GM19239 (cell line): ENCODE measurements at regions not wholly inside any gene's neighbourhood (a gene's known extent, or its start where the extent isn't known, plus 50 kb on each side); places are given as distances from the start of the nearest gene placed in this dataset.

Experiments used
- DNase-seq: peaks from one replicate; pipeline ENCODE4 v3.0.0; 2011; ENCODE audit warnings: low spot score; ENCODE audit not compliant: insufficient read length
- FAIRE-seq: peaks from 2 replicates; lab custom pipeline; 2011; peaks lifted over from hg19 to GRCh38; lab: Jason Lieb, UNC

GRCh38 chr20:7371518-7372163 lies 568.6 kb downstream of the HAO1 start:
- FAIRE-seq (no peak), DNase-seq (no peak)

DNA sequence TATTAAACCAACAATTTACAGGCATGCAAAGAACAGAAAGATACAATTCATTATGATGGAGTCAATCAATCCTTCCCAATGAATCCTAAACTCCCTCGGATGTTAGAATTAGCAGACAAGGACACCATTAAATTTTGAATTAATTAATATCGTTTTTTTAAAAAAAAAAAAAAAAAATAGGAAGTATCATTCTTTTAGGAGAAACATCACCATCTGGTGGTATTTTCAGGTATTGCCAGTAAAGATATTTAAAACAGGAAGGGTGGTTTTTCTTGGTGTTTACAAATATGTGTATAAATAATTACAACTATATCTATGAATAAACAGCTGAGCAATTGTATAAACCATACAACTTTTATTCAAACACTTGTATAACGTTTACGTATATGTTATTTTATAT lies 564.4 kb downstream of the HAO1 start:
- DNase-seq (no peak), FAIRE-seq (no peak)

GRCh38 chr20:7378864-7379605 lies 561.2 kb downstream of the HAO1 start:
- DNase-seq (no peak), FAIRE-seq (no peak)

DNA sequence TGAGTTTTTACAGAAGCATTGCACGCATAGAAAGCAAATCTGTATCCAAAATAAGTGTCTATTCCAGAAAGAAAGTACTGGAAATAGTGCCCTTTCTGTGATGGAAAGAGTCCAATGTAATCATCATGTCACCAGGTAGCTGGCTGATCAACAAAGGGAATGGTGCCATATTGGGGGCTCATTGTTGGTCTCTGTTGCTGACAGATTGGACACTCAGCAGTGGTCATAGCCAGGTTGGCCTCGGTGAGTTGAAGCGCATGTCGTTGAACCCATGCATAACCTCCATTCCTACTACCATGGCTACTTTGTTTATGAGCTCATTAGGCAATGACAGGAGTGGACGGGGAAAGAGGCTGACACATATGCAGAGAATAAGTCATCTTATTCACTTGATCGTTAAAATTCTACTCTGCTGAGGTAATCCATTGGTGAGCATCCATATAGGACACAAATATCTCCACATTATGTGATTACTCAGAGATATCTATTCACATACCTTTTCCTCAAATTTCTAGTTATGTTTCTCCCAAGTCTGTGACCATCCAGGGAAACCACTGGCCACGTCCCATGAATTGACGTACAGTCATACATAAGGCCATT lies 560.5 kb downstream of the HAO1 start:
- DNase-seq: no peak

GRCh38 chr20:7383216-7383615 lies 557.0 kb downstream of the HAO1 start:
- FAIRE-seq: no peak
- no peak for DNase-seq

More for the DNA sequence above, 560.5 kb downstream of the HAO1 start:
- FAIRE-seq: no peak

- FAIRE-seq (no peak), DNase-seq (no peak)
These were observed 552.5 kb downstream of the HAO1 start for GRCh38 chr20:7387638-7388193.

- DNase-seq: no peak
- FAIRE-seq: no peak
These were observed 551.0 kb downstream of the HAO1 start for GRCh38 chr20:7389216-7389615.

- FAIRE-seq: no peak
These were observed 547.6 kb downstream of the HAO1 start for GRCh38 chr20:7392542-7393206.

DNA sequence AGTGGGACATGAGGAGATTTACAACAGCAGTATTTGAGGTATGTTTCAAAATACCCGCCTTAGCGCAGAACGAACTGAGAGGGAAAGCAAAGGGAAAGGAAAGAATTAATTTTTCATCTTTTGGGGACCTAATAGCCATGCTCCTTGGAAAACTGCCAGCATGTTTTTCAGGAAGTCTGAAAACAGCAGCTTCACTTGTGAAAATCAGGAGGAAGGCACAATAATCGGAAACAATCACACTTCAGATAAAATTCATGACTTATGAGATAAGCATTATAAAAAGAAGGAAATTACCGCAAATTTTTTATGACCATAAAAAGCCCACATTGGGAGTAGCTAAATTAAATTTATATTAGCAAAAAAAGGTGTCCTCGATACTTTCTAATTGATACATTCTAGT lies 541.1 kb downstream of the HAO1 start:
- DNase-seq: no peak
- no peak for FAIRE-seq

More at GRCh38 chr20:7392542-7393206, 547.6 kb downstream of the HAO1 start:
- no peak for DNase-seq

DNA sequence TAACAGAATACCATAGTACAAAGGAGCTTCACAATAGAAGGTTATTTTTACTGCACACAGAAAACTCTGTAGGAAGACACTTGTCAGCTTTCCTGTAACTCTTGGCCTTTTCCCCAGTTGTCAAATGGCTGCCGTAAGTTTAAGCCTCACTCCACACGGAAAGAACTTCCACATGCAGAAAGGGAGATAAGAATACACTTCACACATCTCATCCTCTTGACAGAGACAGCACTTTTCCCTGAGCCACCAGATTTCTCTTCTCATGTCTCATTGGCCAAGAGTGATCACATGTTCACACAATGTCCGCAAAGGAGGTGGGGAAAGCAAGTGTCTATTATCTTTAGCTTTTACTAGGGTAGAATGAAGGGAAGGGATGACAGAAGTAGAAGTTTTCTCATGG lies 540.7 kb downstream of the HAO1 start:
- no peak for FAIRE-seq
- no peak for DNase-seq

DNA sequence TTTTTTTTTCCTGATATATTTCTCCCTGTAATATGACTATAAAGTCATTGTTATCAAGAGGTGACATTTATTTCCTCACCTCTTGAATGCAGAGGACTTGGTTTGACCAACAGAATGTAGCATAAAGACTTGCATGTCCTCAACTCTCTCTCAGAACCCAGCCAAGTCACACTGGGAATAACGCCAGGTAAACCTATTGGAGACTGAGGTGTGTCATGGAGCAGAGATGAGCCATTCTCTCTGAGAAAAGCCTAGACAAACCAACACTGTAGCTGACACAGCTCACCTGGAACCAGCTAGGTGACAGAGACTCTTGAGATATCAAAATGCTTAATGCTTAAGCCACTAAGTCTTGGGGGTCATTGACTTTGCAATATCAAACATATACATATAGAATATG lies 533.6 kb downstream of the HAO1 start:
- DNase-seq: no peak
- no peak for FAIRE-seq

GRCh38 chr20:7410150-7410549 lies 530.1 kb downstream of the HAO1 start:
- no peak for FAIRE-seq
- no peak for DNase-seq

DNA sequence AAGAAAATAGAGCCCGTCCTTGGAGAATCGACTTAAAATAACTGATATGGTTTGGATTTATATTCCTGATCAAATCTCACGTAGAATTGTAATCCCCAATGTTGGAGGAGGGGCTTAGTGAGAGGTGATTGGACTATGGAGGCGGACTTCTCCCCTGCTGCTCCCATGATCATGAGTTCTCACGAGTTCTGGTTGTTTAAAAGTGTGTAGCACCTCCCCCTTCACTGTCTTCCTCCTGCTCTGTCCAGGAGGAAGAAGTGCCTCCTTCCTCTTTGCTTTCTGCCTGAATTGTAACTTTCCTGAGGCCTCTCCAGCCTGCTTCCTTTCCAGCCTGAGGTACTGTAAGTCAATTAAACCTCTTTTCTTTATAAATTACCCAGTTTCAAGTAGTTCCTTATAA lies 529.2 kb downstream of the HAO1 start:
- no peak for FAIRE-seq

GRCh38 chr20:7415427-7415826 lies 524.8 kb downstream of the HAO1 start:
- FAIRE-seq: no peak

More for the DNA sequence above, 529.2 kb downstream of the HAO1 start:
- no peak for DNase-seq

GRCh38 chr20:7416382-7416781 lies 523.9 kb downstream of the HAO1 start:
- FAIRE-seq (no peak), DNase-seq (no peak)

More at GRCh38 chr20:7415427-7415826, 524.8 kb downstream of the HAO1 start:
- DNase-seq: no peak

- FAIRE-seq: no peak
- DNase-seq: no peak
These were observed 519.9 kb downstream of the HAO1 start for GRCh38 chr20:7420345-7420744.

- FAIRE-seq (no peak), DNase-seq (no peak)
These were observed 513.3 kb downstream of the HAO1 start for GRCh38 chr20:7426890-7427496.

DNA sequence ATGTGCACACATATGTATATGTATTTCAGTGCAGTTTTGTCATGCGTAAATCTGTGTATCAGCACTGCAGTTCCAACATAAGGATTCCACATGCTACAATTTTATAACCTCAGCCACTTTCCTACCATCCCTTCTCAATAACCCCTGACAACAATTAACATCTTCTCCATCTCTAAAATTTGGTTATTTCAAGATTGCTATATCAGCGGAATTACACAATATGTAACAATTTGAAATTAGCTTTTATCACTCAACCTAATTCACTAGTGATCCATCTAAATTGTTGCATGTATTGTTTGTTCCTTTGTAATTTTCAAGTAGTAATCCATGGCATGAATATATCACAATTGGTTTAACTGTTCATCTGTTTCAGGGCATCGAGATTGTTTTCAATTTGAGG lies 511.3 kb downstream of the HAO1 start:
- no peak for DNase-seq
- FAIRE-seq: no peak

DNA sequence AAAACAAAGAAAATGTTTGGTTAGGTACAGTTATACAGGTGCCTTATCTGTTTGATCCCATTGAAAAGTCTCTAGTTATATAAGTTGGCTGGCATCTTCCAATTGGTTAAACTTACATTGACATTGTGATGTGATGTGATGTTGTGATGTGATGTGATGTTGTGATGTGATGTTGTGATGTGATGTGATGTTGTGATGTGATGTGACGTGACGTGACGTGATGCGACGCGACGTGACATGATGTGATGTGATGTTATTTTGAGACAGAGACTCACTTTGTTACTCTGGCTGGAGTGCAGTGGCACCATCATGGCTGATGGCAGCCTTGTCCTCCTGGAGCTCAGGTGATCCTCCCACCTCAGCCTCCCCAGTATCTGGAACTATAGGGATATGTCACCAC lies 507.6 kb downstream of the HAO1 start:
- DNase-seq (no peak), FAIRE-seq (no peak)

GRCh38 chr20:7437311-7437710 lies 502.9 kb downstream of the HAO1 start:
- FAIRE-seq: no peak
- no peak for DNase-seq
